HEK293 (cell line): ENCODE measurements at regions not wholly inside any gene's neighbourhood (a gene's known extent, or its start where the extent isn't known, plus 50 kb on each side); places are given as distances from the start of the nearest gene placed in this dataset.

ENCODE experiments used
- AEBP2 ChIP-seq: fragments of 450-650 bp; formaldehyde crosslinking; IDR thresholded peaks from 2 replicates; pipeline ENCODE4 v1.5.1; 2016; ENCODE audit warnings: missing biosample characterization, missing genetic modification characterization, borderline replicate concordance
- CTCF ChIP-seq: fragments of 450-650 bp; formaldehyde crosslinking; IDR thresholded peaks from 2 replicates; pipeline ENCODE4 v1.5.1; 2016; ENCODE audit warnings: missing biosample characterization, missing genetic modification characterization
- IKZF3 ChIP-seq: fragments of 450-650 bp; IDR thresholded peaks from 2 replicates; pipeline ENCODE4 v1.5.0; 2018; ENCODE audit warnings: missing biosample characterization, mild to moderate bottlenecking, missing genetic modification characterization, moderate library complexity
- PRDM1 ChIP-seq: fragments of 450-650 bp; formaldehyde crosslinking; IDR thresholded peaks from 2 replicates; pipeline ENCODE4; 2016; ENCODE audit warnings: missing biosample characterization, missing genetic modification characterization
- SETDB1 ChIP-seq: IDR thresholded peaks from one replicate; pipeline ENCODE4 v1.6.1; 2017; ENCODE audit warnings: mild to moderate bottlenecking, low read length, moderate library complexity, mixed read lengths; ENCODE audit not compliant: insufficient read length
- ZNF174 ChIP-seq: fragments of 450-650 bp; formaldehyde crosslinking; IDR thresholded peaks from 2 replicates; pipeline ENCODE4 v1.5.0; 2017; ENCODE audit warnings: missing biosample characterization, mild to moderate bottlenecking, missing genetic modification characterization
- ZNF175 ChIP-seq: fragments of 450-650 bp; formaldehyde crosslinking; IDR thresholded peaks from 2 replicates; pipeline ENCODE4 v1.5.1; 2016; ENCODE audit warnings: missing biosample characterization, missing genetic modification characterization
- ZNF274 ChIP-seq, 2 experiments: fragments of 200-500 bp in 1 of 2; fragments of 450-650 bp in 1 of 2; sonication (Bioruptor generic) in 1 of 2; formaldehyde crosslinking in 1 of 2; IDR thresholded peaks; 2 replicates each; pipeline versions ENCODE4 v1.5.1 to v1.6.1; 2014 to 2016; ENCODE audit warnings: borderline replicate concordance in 1 of 2, inconsistent platforms in 1 of 2, low read length in 1 of 2, missing biosample characterization in 1 of 2, missing genetic modification characterization in 1 of 2
- ZNF423 ChIP-seq: fragments of 450-650 bp; formaldehyde crosslinking; IDR thresholded peaks from 2 replicates; pipeline ENCODE4 v1.5.1; 2016; ENCODE audit warnings: missing biosample characterization, missing genetic modification characterization
- ZNF785 ChIP-seq: fragments of 450-650 bp; formaldehyde crosslinking; IDR thresholded peaks from 2 replicates; pipeline ENCODE4 v1.5.1; 2016; ENCODE audit warnings: missing biosample characterization, missing genetic modification characterization
- ZNF792 ChIP-seq: fragments of 450-650 bp; formaldehyde crosslinking; IDR thresholded peaks from 2 replicates; pipeline ENCODE4 v1.5.1; 2016; ENCODE audit warnings: missing biosample characterization, missing genetic modification characterization

GRCh38 chr13:26485786-26486185 is 71.7 kb upstream of the WASF3 start:
- no peak for TF ChIP-seq IKZF3
- no peak for TF ChIP-seq ZNF274 (IDR thresholded peaks at IDR 0.05; ENCODE audit: low read length)
- TF ChIP-seq ZNF274 (tag by site-specific recombination; IDR thresholded peaks at IDR 0.05; ENCODE audit: borderline replicate concordance), result no peak
- no peak for TF ChIP-seq CTCF (tag by site-specific recombination)
- TF ChIP-seq ZNF785, result no peak
- TF ChIP-seq PRDM1 (tag by site-specific recombination), result no peak
- TF ChIP-seq ZNF423 (tag by site-specific recombination), result no peak
- TF ChIP-seq ZNF792, result no peak
- TF ChIP-seq AEBP2 (tag by site-specific recombination), result no peak
- no peak for TF ChIP-seq ZNF174 (tag by site-specific recombination)
- TF ChIP-seq ZNF175 (tag by site-specific recombination), result no peak
- no peak for TF ChIP-seq SETDB1
